NCI-H146 treated with DMSO at 0.1 percent for 48 hours (cell line): ENCODE measurements at regions not wholly inside any gene's neighbourhood (a gene's known extent, or its start where the extent isn't known, plus 50 kb on each side); places are given as distances from the start of the nearest gene placed in this dataset.

Experiments used
- DNase-seq: peaks from one replicate; lab custom pipeline; 2025; ENCODE audit not compliant: unreplicated experiment; lab: John Stamatoyannopoulos, UW

GRCh38 chr7:136665878-136666509 lies 202.5 kb upstream of the CHRM2 start:
- DNase-seq, result no peak

- DNase-seq, result no peak
Observed at GRCh38 chr7:136664537-136664936, 203.9 kb upstream of the CHRM2 start.

- no peak for DNase-seq
Observed at GRCh38 chr7:136657482-136657921, 210.9 kb upstream of the CHRM2 start.

GRCh38 chr7:136656516-136656915 lies 211.9 kb upstream of the CHRM2 start:
- DNase-seq, result no peak

GRCh38 chr7:136655414-136655813 lies 213.0 kb upstream of the CHRM2 start:
- no peak for DNase-seq

- DNase-seq, result no peak
Observed at GRCh38 chr7:136654406-136654805, 214.0 kb upstream of the CHRM2 start.

- DNase-seq, result no peak
Observed at GRCh38 chr7:136652635-136653370, 215.6 kb upstream of the CHRM2 start.

- DNase-seq, result no peak
Observed at GRCh38 chr7:136640977-136641376, 227.5 kb upstream of the CHRM2 start.

GRCh38 chr7:136637813-136638212 lies 230.6 kb upstream of the CHRM2 start:
- DNase-seq, result no peak

- DNase-seq, result no peak
Observed at GRCh38 chr7:136635751-136636150, 232.7 kb upstream of the CHRM2 start.

GRCh38 chr7:136618818-136619217 lies 249.6 kb upstream of the CHRM2 start:
- no peak for DNase-seq

- no peak for DNase-seq
Observed at GRCh38 chr7:136617176-136617575, 251.3 kb upstream of the CHRM2 start.

- no peak for DNase-seq
Observed at GRCh38 chr7:136605532-136606329, 262.7 kb upstream of the CHRM2 start.

- no peak for DNase-seq
Observed at GRCh38 chr7:136601772-136602171, 266.7 kb upstream of the CHRM2 start.

GRCh38 chr7:136600475-136600874 lies 268.0 kb upstream of the CHRM2 start:
- DNase-seq, result no peak

- no peak for DNase-seq
Observed at GRCh38 chr7:136594739-136595144, 273.7 kb upstream of the CHRM2 start.

- DNase-seq, result no peak
Observed at GRCh38 chr7:136588216-136588615, 280.2 kb upstream of the CHRM2 start.

- no peak for DNase-seq
Observed at GRCh38 chr7:136585954-136586670, 282.3 kb upstream of the CHRM2 start.

- DNase-seq, result no peak
Observed at GRCh38 chr7:136566491-136566890, 302.0 kb upstream of the CHRM2 start.

GRCh38 chr7:136555933-136556332 lies 312.5 kb upstream of the CHRM2 start:
- DNase-seq, result no peak

GRCh38 chr7:136551618-136552017 lies 316.8 kb upstream of the CHRM2 start:
- no peak for DNase-seq
